IMR-90 (cell line): ENCODE measurements at regions not wholly inside any gene's neighbourhood (a gene's known extent, or its start where the extent isn't known, plus 50 kb on each side); places are given as distances from the start of the nearest gene placed in this dataset.

Experiments
- ATAC-seq: fragments of 200-7000 bp; cut with Tn5 transposase; 2 replicates; pipeline ENCODE4 v1.9.1; 2020; ENCODE audit warnings: low read depth, mild to moderate bottlenecking, moderate library complexity
- BruUV-seq: library from RNA; stranded (reverse); fragments of 400-500 nt; replicated peaks from 2 replicates; lab custom pipeline; 2021; lab: Mats Ljungman, UMichigan
- CTCF ChIA-PET: fragments of 300-600 bp; formaldehyde crosslinking; extraction: SDS; loops from one replicate; lab custom pipeline; 2021; ENCODE audit warnings: antibody characterized with exemption; lab: Yijun Ruan, JAX
- POLR2A ChIA-PET: fragments of 300-600 bp; sonication (Branson Sonifier 250); formaldehyde crosslinking; loops from one replicate; lab custom pipeline; 2022; ENCODE audit warnings: antibody characterized with exemption; ENCODE audit not compliant: unreplicated experiment; lab: Charles Lee
- DNase-seq: peaks from one replicate; pipeline ENCODE4 v3.0.0; 2013
- H2AFZ ChIP-seq: replicated peaks from 2 replicates; pipeline ENCODE3; 2013; ENCODE audit warnings: low read length, mild to moderate bottlenecking; ENCODE audit not compliant: poor library complexity
- H2AK5ac ChIP-seq: 2 replicates; pipeline ENCODE4 v1.6.1; 2013; ENCODE audit warnings: low read depth, low read length, inconsistent platforms
- H2AK9ac ChIP-seq: replicated peaks from 2 replicates; pipeline ENCODE3; 2013; ENCODE audit warnings: mild to moderate bottlenecking, low read depth, low read length, moderate library complexity; ENCODE audit not compliant: poor library complexity
- H2BK120ac ChIP-seq: 2 replicates; pipeline ENCODE4 v1.6.1; 2013; ENCODE audit warnings: low read depth, low read length, inconsistent platforms
- H2BK15ac ChIP-seq: 3 replicates; pipeline ENCODE4 v1.6.1; 2013; ENCODE audit warnings: low read depth, low read length, inconsistent platforms
- H2BK20ac ChIP-seq: 2 replicates; pipeline ENCODE4 v1.6.1; 2013; ENCODE audit warnings: low read depth, mild to moderate bottlenecking, inconsistent platforms, low read length, moderate library complexity
- H2BK5ac ChIP-seq: 2 replicates; pipeline ENCODE4 v1.6.1; 2013; ENCODE audit warnings: mild to moderate bottlenecking, low read depth, low read length, inconsistent platforms; ENCODE audit not compliant: poor library complexity, severe bottlenecking
- H3K14ac ChIP-seq: replicated peaks from 2 replicates; pipeline ENCODE4 v1.6.1; 2013; ENCODE audit warnings: low read depth, low read length, inconsistent platforms
- H3K18ac ChIP-seq: 2 replicates; pipeline ENCODE4 v1.6.1; 2013; ENCODE audit warnings: low read depth, low read length, control low read depth
- H3K23ac ChIP-seq: 2 replicates; pipeline ENCODE4 v1.6.1; 2013; ENCODE audit warnings: low read depth, low read length, inconsistent platforms
- H3K27ac ChIP-seq: 2 replicates; pipeline ENCODE4 v1.5.1; 2013; ENCODE audit warnings: mild to moderate bottlenecking, control low read depth, low read length; ENCODE audit not compliant: insufficient read depth
- H3K27me3 ChIP-seq: 2 replicates; pipeline ENCODE4 v1.6.1; 2013; ENCODE audit warnings: low read length; ENCODE audit not compliant: control insufficient read depth, insufficient read depth
- H3K36me3 ChIP-seq: 2 replicates; pipeline ENCODE4 v1.6.1; 2013; ENCODE audit warnings: low read length, mixed read lengths; ENCODE audit not compliant: control insufficient read depth, insufficient read depth
- H3K4ac ChIP-seq: 2 replicates; pipeline ENCODE4 v1.6.1; 2013; ENCODE audit warnings: low read depth, low read length, inconsistent platforms
- H3K4me1 ChIP-seq: 2 replicates; pipeline ENCODE4 v1.6.1; 2013; ENCODE audit warnings: low read length, mixed read lengths; ENCODE audit not compliant: control insufficient read depth, insufficient read depth
- H3K4me2 ChIP-seq: 2 replicates; pipeline ENCODE4 v1.6.1; 2013; ENCODE audit warnings: low read depth, mild to moderate bottlenecking, control low read depth, low read length, moderate library complexity
- H3K4me3 ChIP-seq: 2 replicates; pipeline ENCODE4 v1.5.1; 2013; ENCODE audit warnings: low read depth, mild to moderate bottlenecking, control low read depth, low read length, moderate library complexity; ENCODE audit not compliant: insufficient read depth
- H3K56ac ChIP-seq: 2 replicates; pipeline ENCODE4 v1.6.1; 2013; ENCODE audit warnings: low read length, inconsistent platforms; ENCODE audit not compliant: insufficient read depth; ENCODE audit errors: extremely low read depth
- H3K79me1 ChIP-seq, 2 experiments: 2 replicates each; pipeline ENCODE4 v1.6.1; 2013; ENCODE audit warnings: low read length in 2 of 2, inconsistent platforms in 1 of 2, low read depth in 1 of 2
- H3K9ac ChIP-seq: 2 replicates; pipeline ENCODE4 v1.6.1; 2013; ENCODE audit warnings: low read depth, low read length, control low read depth
- H3K9me1 ChIP-seq: 2 replicates; pipeline ENCODE4 v1.6.1; 2013; ENCODE audit warnings: low read length, inconsistent platforms; ENCODE audit not compliant: insufficient read depth
- H3K9me3 ChIP-seq: 2 replicates; pipeline ENCODE4 v1.6.1; 2013; ENCODE audit warnings: low read length; ENCODE audit not compliant: control insufficient read depth, insufficient read depth
- H4K20me1 ChIP-seq: 2 replicates; pipeline ENCODE4 v1.6.1; 2013; ENCODE audit warnings: low read length, inconsistent platforms; ENCODE audit not compliant: insufficient read depth
- H4K5ac ChIP-seq: 2 replicates; pipeline ENCODE4 v1.6.1; 2013; ENCODE audit warnings: mild to moderate bottlenecking, low read depth, low read length, control low read depth
- H4K8ac ChIP-seq, 2 experiments: 2 replicates each; pipeline ENCODE4 v1.6.1; 2013; ENCODE audit warnings: low read depth in 2 of 2, low read length in 2 of 2, control low read depth in 1 of 2, inconsistent platforms in 1 of 2
- H4K91ac ChIP-seq: 2 replicates; pipeline ENCODE4 v1.6.1; 2013; ENCODE audit warnings: low read depth, low read length, inconsistent platforms; ENCODE audit not compliant: insufficient read depth
- BHLHE40 ChIP-seq: fragments of 150-350 bp; IDR thresholded peaks from 2 replicates; pipeline ENCODE4 v1.6.1; 2016; ENCODE audit warnings: mild to moderate bottlenecking, low read depth, low read length
- CEBPB ChIP-seq: IDR thresholded peaks from 2 replicates; pipeline ENCODE4 v1.6.1; 2012; ENCODE audit warnings: low read depth, low read length, improper control_type of control experiment
- CHD1 ChIP-seq: IDR thresholded peaks from 2 replicates; pipeline ENCODE4 v1.6.1; 2012; ENCODE audit warnings: low read depth, low read length, improper control_type of control experiment
- FOS ChIP-seq: fragments of 150-350 bp; IDR thresholded peaks from 2 replicates; pipeline ENCODE4 v1.6.1; 2016; ENCODE audit warnings: low read depth, low read length
- MAFK ChIP-seq: IDR thresholded peaks from 2 replicates; pipeline ENCODE4 v1.6.1; 2012; ENCODE audit warnings: low read depth, low read length, improper control_type of control experiment
- MAZ ChIP-seq: IDR thresholded peaks from 2 replicates; pipeline ENCODE4 v1.6.1; 2012; ENCODE audit warnings: low read depth, mild to moderate bottlenecking, low read length, improper control_type of control experiment, moderate library complexity, borderline replicate concordance
- MXI1 ChIP-seq: IDR thresholded peaks from 2 replicates; pipeline ENCODE4 v1.6.1; 2012; ENCODE audit warnings: low read depth, mild to moderate bottlenecking, low read length, moderate library complexity, borderline replicate concordance
- NFE2L2 ChIP-seq: fragments of 150-350 bp; IDR thresholded peaks from 2 replicates; pipeline ENCODE4 v1.6.1; 2016; ENCODE audit warnings: low read depth, mild to moderate bottlenecking, low read length
- POLR2A ChIP-seq: IDR thresholded peaks from 2 replicates; pipeline ENCODE4 v1.6.1; 2012; ENCODE audit warnings: mild to moderate bottlenecking, low read depth, low read length
- RAD21 ChIP-seq: IDR thresholded peaks from 2 replicates; pipeline ENCODE4 v1.6.1; 2012; ENCODE audit warnings: low read length, improper control_type of control experiment
- RCOR1 ChIP-seq: IDR thresholded peaks from 2 replicates; pipeline ENCODE4 v1.6.1; 2012; ENCODE audit warnings: mild to moderate bottlenecking, low read length, improper control_type of control experiment; ENCODE audit not compliant: insufficient replicate concordance
- RFX5 ChIP-seq: IDR thresholded peaks from 2 replicates; pipeline ENCODE4 v1.8.0; 2012; ENCODE audit warnings: low read depth, mild to moderate bottlenecking, low read length, moderate library complexity
- SMC3 ChIP-seq: fragments of 150-350 bp; IDR thresholded peaks from 2 replicates; pipeline ENCODE4 v1.6.1; 2016; ENCODE audit warnings: low read depth, mild to moderate bottlenecking, antibody characterized with exemption, low read length, moderate library complexity
- WGBS, 2 experiments: methylation state at CpG; one replicate each; pipeline versions ENCODE4 v1.1.5 to v1.1.7; 2013; ENCODE audit warnings: missing lambda C conversion rate in 2 of 2; ENCODE audit not compliant: insufficient read length in 1 of 2; ENCODE audit errors: extremely low coverage in 2 of 2; 5-methylcytosine and 5-hydroxymethylcytosine counted together
- dilution Hi-C: fragments of 300-500 bp; cut with HindIII; formaldehyde crosslinking; loops from one replicate; pipeline ENCODE4 v1.14.3; 2018; ENCODE audit warnings: low sequenced_read_pairs; ENCODE audit not compliant: unreplicated experiment
- in situ Hi-C: fragments of 300-500 bp; cut with MboI; formaldehyde crosslinking; loops from 3 replicates; pipeline ENCODE4 v1.14.3; 2019; ENCODE audit warnings: low sequenced_read_pairs, inconsistent platforms, mixed read lengths
- intact Hi-C: fragments of 100-400 bp; cut with micrococcal nuclease; formaldehyde crosslinking; loops from 2 replicates; pipeline ENCODE4 v1.10.0; 2022
- TF ChIP-seq, protein P1 (sequence below): fragments of 150-350 bp; IDR thresholded peaks from 2 replicates; pipeline ENCODE4 v1.6.1; 2016; ENCODE audit warnings: low read depth, mild to moderate bottlenecking, low read length, moderate library complexity, borderline replicate concordance
- TF ChIP-seq, protein P2 (sequence below): fragments of 150-350 bp; IDR thresholded peaks from 2 replicates; pipeline ENCODE4 v1.6.1; 2017; ENCODE audit warnings: mild to moderate bottlenecking, antibody characterized with exemption, low read length, low read depth
- TF ChIP-seq, protein P3 (sequence below): conservative IDR thresholded peaks from 2 replicates; pipeline ENCODE4 v1.5.1; 2012; ENCODE audit warnings: mild to moderate bottlenecking, low read depth, low read length, improper control_type of control experiment

- Histone ChIP-seq H3K9me1 (no peaks in the 10 kb centered on the region), H3K4me1 (no peaks in the 10 kb centered on the region), H2AK5ac (no peak overlapping the region), H2BK120ac (no peak overlapping the region), H2AK9ac (no peak overlapping the region), H3K56ac (no peak overlapping the region), H3K4ac (no peak overlapping the region), H4K8ac (no peak overlapping the region), H2AFZ (no peak overlapping the region), H2BK15ac (no peak overlapping the region), H4K20me1 (no peaks in the 10 kb centered on the region), H3K9me3 (no peaks in the 10 kb centered on the region), H3K4me3 (no peak overlapping the region), H3K27ac (no peak overlapping the region), H2BK5ac (no peak overlapping the region), H4K91ac (no peak overlapping the region), H2BK20ac (no peak overlapping the region), H3K23ac (no peak overlapping the region), H3K36me3 (no peaks in the 10 kb centered on the region), H3K14ac (no peak overlapping the region), H3K18ac (no peak overlapping the region), H3K9ac (no peak overlapping the region), H3K4me2 (no peak overlapping the region), H4K5ac (no peak overlapping the region), H3K79me1 (no peaks in the 10 kb centered on the region), H3K27me3 (no peaks in the 10 kb centered on the region)
- WGBS, 2 experiments = no CpG with 5 or more reads among the region's 4 CpGs
- CTCF ChIA-PET = interaction anchor here (0.6 kb wide), 1 partner anchor 57 kb away, joined by 4 read pairs; no protein-coding TSS in a partner anchor
- no peak for DNase-seq
- BruUV-seq = no TSS peak
- TF ChIP-seq SMC3 = no peak
- TF ChIP-seq RFX5 = no peak
- TF ChIP-seq, protein P1, sequence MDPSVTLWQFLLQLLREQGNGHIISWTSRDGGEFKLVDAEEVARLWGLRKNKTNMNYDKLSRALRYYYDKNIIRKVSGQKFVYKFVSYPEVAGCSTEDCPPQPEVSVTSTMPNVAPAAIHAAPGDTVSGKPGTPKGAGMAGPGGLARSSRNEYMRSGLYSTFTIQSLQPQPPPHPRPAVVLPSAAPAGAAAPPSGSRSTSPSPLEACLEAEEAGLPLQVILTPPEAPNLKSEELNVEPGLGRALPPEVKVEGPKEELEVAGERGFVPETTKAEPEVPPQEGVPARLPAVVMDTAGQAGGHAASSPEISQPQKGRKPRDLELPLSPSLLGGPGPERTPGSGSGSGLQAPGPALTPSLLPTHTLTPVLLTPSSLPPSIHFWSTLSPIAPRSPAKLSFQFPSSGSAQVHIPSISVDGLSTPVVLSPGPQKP = no peak
- no peak for TF ChIP-seq RAD21
- TF ChIP-seq MXI1 = no peak
- no peak for TF ChIP-seq RCOR1
- no peak for TF ChIP-seq CEBPB
- TF ChIP-seq MAZ = no peak
- TF ChIP-seq BHLHE40 = no peak
- no peak for TF ChIP-seq FOS
- TF ChIP-seq NFE2L2 = no peak
- no peak for TF ChIP-seq MAFK
- no peak for TF ChIP-seq CHD1
- no peak for TF ChIP-seq POLR2A
- TF ChIP-seq, protein P2, sequence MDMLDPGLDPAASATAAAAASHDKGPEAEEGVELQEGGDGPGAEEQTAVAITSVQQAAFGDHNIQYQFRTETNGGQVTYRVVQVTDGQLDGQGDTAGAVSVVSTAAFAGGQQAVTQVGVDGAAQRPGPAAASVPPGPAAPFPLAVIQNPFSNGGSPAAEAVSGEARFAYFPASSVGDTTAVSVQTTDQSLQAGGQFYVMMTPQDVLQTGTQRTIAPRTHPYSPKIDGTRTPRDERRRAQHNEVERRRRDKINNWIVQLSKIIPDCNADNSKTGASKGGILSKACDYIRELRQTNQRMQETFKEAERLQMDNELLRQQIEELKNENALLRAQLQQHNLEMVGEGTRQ = no peak
- TF ChIP-seq, protein P3, sequence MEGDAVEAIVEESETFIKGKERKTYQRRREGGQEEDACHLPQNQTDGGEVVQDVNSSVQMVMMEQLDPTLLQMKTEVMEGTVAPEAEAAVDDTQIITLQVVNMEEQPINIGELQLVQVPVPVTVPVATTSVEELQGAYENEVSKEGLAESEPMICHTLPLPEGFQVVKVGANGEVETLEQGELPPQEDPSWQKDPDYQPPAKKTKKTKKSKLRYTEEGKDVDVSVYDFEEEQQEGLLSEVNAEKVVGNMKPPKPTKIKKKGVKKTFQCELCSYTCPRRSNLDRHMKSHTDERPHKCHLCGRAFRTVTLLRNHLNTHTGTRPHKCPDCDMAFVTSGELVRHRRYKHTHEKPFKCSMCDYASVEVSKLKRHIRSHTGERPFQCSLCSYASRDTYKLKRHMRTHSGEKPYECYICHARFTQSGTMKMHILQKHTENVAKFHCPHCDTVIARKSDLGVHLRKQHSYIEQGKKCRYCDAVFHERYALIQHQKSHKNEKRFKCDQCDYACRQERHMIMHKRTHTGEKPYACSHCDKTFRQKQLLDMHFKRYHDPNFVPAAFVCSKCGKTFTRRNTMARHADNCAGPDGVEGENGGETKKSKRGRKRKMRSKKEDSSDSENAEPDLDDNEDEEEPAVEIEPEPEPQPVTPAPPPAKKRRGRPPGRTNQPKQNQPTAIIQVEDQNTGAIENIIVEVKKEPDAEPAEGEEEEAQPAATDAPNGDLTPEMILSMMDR = no peak
- intact Hi-C loops = no loop called here
- in situ Hi-C loops = no loop called here
- dilution Hi-C loops = no loop called here
- POLR2A ChIA-PET = no interaction called here
- no peak for ATAC-seq
These were observed 110.2 kb downstream of the SEM1 start for GRCh38 chr7:96599288-96599936.
